ENCODE measurements at regions not wholly inside any gene's neighbourhood (a gene's known extent, or its start where the extent isn't known, plus 50 kb on each side); places are given as distances from the start of the nearest gene placed in this dataset.

- no peak for TF ChIP-seq POLR2A (IDR thresholded peaks at IDR 0.05; ENCODE audit: low read length)
- no peak for TF ChIP-seq GATA1 (IDR thresholded peaks at IDR 0.05; ENCODE audit: low read depth, low read length)
These were observed 366.5 kb downstream of the DSC3 start for GRCh38 chr18:30676053-30676480.

Data from erythroblast (primary cell).